Activated CD4-positive, alpha-beta T cell treated with anti-CD3 and anti-CD28 coated beads, Interleukin-2, amount 10 ng/mL, durations not matched to agents 7 days and 5 days (primary cell): ENCODE measurements at regions not wholly inside any gene's neighbourhood (a gene's known extent, or its start where the extent isn't known, plus 50 kb on each side); places are given as distances from the start of the nearest gene placed in this dataset.

Experiments used
- CTCF ChIA-PET: fragments of 350-600 bp; sonication (Branson Sonifier 250); formaldehyde crosslinking; loops from one replicate; lab custom pipeline; 2021; ENCODE audit warnings: antibody characterized with exemption; lab: Charles Lee
- POLR2A ChIA-PET: fragments of 350-600 bp; sonication (Branson Sonifier 250); formaldehyde crosslinking; loops from one replicate; lab custom pipeline; 2021; ENCODE audit warnings: antibody characterized with exemption; lab: Charles Lee
- DNase-seq: peaks from one replicate; pipeline ENCODE4 v3.0.0-alpha.2; 2020
- H3K27ac Mint-ChIP-seq: one replicate; pipeline ENCODE4 v1.8.0; 2021; ENCODE audit warnings: mild to moderate bottlenecking, moderate library complexity, mixed read lengths
- H3K27me3 Mint-ChIP-seq: one replicate; pipeline ENCODE4 v1.8.0; 2021; ENCODE audit warnings: mixed read lengths
- H3K36me3 Mint-ChIP-seq: one replicate; pipeline ENCODE4 v1.8.0; 2021; ENCODE audit warnings: low read depth, mixed read lengths
- H3K4me1 Mint-ChIP-seq: one replicate; pipeline ENCODE4 v1.8.0; 2021; ENCODE audit warnings: mixed read lengths
- H3K4me3 Mint-ChIP-seq: one replicate; pipeline ENCODE4 v1.8.0; 2021; ENCODE audit warnings: mild to moderate bottlenecking, moderate library complexity, mixed read lengths
- H3K9me3 Mint-ChIP-seq: one replicate; pipeline ENCODE4 v1.8.0; 2021; ENCODE audit warnings: mixed read lengths

DNA sequence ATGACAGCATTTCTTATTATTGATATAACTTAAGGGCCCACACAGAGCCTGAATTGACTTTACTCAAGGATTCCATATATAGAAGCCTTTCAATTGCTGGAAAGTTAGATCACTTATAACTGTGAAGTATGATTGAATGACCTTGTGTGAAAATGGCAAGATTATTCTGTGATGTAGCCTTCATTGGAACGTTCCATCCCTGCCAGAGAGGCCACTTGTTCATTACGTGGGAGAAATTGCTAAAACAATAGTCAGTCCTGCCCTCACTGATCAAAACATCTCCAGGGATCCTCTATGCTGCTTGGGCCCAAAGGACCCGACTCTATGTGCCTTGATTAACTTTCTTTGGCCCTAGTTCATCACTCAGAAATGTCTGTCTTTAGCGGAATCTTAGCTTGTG lies 159.5 kb upstream of the BLID start:
- Mint-ChIP-seq H3K4me3 (no peak overlapping the region), H3K4me1 (no peaks in the 10 kb centered on the region), H3K27me3 (no peaks in the 10 kb centered on the region), H3K36me3 (no peaks in the 10 kb centered on the region), H3K9me3 (no peaks in the 10 kb centered on the region), H3K27ac (no peak overlapping the region)
- CTCF ChIA-PET = interaction anchor here (1.2 kb wide), 1 partner anchor 18 kb away, joined by 3 read pairs; no protein-coding TSS in a partner anchor
- POLR2A ChIA-PET = no interaction called here
- DNase-seq = no peak

DNA sequence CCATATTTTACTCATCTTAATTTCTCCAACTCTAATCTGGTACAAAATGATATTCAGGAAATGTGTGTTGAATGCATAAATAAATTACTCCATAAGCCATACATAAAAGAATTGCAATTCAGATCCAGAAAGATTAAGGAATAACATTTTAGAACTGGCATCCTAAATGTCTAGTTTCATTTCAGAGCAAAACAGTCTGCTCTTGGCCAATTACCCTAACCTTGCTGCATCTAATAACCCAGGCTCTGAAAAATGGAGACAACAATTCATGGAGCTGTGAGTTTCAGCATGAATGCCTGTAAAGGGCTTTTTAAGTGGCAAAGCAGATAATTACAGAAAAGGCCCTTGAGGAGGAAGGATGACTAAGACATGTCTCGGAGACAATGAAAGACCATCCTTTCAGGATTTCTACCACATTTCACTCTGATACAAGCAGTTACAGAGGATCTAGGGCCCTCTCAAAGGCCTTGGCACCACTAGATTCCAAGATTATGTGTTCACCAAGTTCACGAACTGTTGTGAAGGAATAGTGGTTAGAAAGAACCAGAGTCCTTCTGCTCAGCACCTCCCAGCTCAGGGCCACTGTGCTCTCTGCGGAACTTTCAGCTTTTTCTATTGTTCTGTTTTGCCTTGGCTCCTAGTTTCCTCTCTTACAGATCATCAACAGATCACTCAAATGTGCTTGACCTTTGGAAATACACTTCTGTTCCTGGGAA lies 157.6 kb upstream of the BLID start:
- H3K4me1 Mint-ChIP-seq = no peaks in the 10 kb centered on the region
- H3K27me3 Mint-ChIP-seq = no peaks in the 10 kb centered on the region
- DNase-seq = no peak
- H3K4me3 Mint-ChIP-seq = no peak overlapping the region
- ChIA-PET POLR2A (no interaction called here), CTCF (no interaction called here)
- no peaks in the 10 kb centered on the region for H3K9me3 Mint-ChIP-seq
- H3K27ac Mint-ChIP-seq = no peak overlapping the region
- H3K36me3 Mint-ChIP-seq = no peaks in the 10 kb centered on the region

DNA sequence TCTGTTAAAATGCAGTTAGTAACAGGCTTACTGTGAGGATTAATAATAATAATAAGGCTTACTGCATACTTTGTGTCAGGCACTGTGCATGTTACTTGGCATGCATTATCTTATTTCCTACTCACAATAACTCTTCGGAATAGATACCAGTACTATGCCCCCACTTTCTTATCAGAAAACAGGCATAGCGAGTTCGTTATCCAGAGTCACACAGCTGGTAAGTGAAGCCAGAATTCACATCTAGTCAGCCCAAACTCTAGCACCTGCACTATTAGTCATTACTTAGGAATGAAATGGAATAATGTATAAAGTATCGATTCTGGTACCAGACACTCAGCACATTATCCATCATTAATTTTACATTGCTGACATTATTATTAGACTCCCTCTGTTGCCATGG lies 155.7 kb upstream of the BLID start:
- Mint-ChIP-seq H3K4me1 (no peaks in the 10 kb centered on the region), H3K9me3 (no peaks in the 10 kb centered on the region), H3K4me3 (no peak overlapping the region), H3K27ac (no peak overlapping the region), H3K27me3 (no peaks in the 10 kb centered on the region), H3K36me3 (no peaks in the 10 kb centered on the region)
- ChIA-PET CTCF (no interaction called here), POLR2A (no interaction called here)
- DNase-seq = no peak

DNA sequence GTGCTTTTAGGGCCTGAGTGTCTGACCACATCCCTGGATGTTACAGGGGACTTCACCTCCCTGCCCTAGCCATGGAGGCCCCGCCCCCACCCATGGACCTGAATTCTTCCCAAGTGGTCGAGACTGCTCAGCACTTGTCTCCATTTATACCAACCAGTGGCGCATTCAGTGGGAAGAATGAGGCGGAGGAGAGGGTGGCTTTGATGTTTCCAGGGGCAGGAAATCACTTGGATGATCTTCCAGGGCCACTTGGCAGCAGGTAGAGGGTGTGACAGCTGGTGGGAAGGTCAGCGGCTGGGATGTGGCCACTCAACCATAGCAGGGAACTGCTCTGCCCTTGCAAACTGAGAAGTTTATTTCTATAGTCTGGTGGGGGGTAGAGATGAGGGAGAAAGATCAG lies 155.1 kb upstream of the BLID start:
- Mint-ChIP-seq H3K4me1 (no peaks in the 10 kb centered on the region), H3K9me3 (no peaks in the 10 kb centered on the region), H3K36me3 (no peaks in the 10 kb centered on the region), H3K4me3 (no peak overlapping the region), H3K27ac (no peak overlapping the region), H3K27me3 (no peaks in the 10 kb centered on the region)
- no peak for DNase-seq
- POLR2A ChIA-PET = no interaction called here
- CTCF ChIA-PET = no interaction called here

DNA sequence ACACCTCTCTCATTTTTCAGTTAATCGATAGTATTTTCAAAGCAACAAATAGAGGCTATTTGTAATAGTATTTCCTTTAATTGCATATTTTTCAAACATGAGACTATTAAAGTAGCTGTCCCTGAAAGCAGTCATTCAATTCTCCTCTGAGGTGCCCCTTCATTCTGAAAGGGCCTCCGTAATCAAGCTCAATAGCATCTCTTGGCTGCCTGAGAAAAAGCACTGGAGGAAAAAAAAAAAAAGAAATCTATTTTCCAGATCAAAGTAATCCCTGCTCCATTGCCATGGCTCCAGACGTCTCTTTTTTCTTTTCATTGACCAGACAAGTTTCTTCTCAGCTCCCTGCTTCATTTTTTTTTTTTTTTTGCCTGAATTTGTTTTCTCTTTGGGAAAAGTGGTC lies 154.5 kb upstream of the BLID start:
- no peaks in the 10 kb centered on the region for H3K27me3 Mint-ChIP-seq
- POLR2A ChIA-PET = no interaction called here
- CTCF ChIA-PET = no interaction called here
- H3K36me3 Mint-ChIP-seq = no peaks in the 10 kb centered on the region
- DNase-seq = no peak
- no peak overlapping the region for H3K4me3 Mint-ChIP-seq
- H3K9me3 Mint-ChIP-seq = no peaks in the 10 kb centered on the region
- no peaks in the 10 kb centered on the region for H3K4me1 Mint-ChIP-seq
- no peak overlapping the region for H3K27ac Mint-ChIP-seq

DNA sequence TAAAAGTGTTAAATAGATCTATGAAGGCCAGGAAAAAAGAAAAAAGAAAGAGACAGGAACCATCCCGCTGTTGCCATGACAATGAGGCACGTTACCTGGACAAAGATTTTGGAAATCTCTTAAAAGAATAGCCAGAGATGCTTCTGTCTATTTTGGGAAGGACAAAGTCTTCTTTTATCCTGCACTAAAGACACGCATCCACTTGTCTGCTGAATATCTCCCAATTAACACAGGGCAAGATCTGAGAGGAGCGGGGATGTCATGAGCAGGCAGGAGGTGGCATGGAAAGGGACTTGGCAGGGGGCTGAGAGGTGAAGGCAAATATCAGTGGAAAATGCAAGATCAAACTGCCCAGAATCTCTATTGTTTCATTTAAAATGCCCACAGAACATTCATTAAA lies 153.8 kb upstream of the BLID start:
- Mint-ChIP-seq H3K4me3 (no peak overlapping the region), H3K4me1 (no peaks in the 10 kb centered on the region), H3K27me3 (no peaks in the 10 kb centered on the region), H3K9me3 (no peaks in the 10 kb centered on the region), H3K36me3 (no peaks in the 10 kb centered on the region), H3K27ac (no peak overlapping the region)
- no peak for DNase-seq
- CTCF ChIA-PET = no interaction called here
- POLR2A ChIA-PET = no interaction called here

DNA sequence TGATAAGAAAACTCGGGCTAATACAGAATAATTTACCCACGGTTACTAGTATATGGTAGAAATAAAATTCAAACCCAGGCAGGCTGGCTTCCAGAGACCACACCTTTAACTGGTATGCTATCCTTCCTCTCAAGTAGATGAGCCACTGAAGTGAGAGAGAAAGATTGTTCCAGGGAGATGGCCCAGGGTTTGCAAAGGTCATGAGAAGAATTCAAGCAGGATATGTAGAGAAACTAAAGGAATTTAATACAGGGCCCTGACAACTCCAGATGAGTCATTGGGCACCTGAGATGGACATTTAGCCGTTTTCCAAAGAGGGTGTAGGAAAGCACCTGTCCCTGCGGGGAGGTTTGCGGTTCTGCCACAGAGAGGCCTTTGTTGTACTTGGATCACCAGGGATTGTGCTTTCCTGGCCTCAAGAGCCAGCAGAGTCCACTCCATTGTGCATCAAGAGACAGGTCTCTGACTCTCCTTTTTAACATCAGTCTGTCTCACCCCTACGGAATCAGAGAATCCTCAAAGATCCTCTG lies 152.7 kb upstream of the BLID start:
- Mint-ChIP-seq H3K27ac (no peak overlapping the region), H3K36me3 (no peaks in the 10 kb centered on the region), H3K4me3 (no peak overlapping the region), H3K4me1 (no peaks in the 10 kb centered on the region), H3K9me3 (no peaks in the 10 kb centered on the region), H3K27me3 (no peaks in the 10 kb centered on the region)
- no peak for DNase-seq
- ChIA-PET CTCF (no interaction called here), POLR2A (no interaction called here)

DNA sequence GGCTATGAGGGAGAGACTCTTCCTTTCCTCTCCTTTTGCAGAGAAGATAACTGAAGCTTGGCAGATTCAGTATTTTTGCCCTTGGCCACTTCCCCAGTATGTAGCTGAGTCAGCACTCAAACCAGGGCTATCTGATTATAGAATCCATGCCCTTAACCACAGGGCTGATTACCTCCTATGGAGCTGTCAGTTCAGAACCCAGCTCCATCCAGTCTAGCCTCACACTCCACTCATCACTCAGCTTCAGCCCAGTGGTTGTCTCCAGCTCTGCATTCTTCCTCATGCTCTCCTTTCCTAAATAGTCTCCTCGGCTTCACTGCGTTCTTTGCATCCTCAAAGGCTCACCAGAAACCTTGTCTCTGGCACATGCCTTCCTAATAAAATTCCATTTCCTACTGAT lies 151.6 kb upstream of the BLID start:
- Mint-ChIP-seq H3K4me1 (no peaks in the 10 kb centered on the region), H3K9me3 (no peaks in the 10 kb centered on the region), H3K36me3 (no peaks in the 10 kb centered on the region), H3K27me3 (no peaks in the 10 kb centered on the region), H3K4me3 (no peak overlapping the region), H3K27ac (no peak overlapping the region)
- DNase-seq = no peak
- ChIA-PET POLR2A (no interaction called here), CTCF (no interaction called here)

DNA sequence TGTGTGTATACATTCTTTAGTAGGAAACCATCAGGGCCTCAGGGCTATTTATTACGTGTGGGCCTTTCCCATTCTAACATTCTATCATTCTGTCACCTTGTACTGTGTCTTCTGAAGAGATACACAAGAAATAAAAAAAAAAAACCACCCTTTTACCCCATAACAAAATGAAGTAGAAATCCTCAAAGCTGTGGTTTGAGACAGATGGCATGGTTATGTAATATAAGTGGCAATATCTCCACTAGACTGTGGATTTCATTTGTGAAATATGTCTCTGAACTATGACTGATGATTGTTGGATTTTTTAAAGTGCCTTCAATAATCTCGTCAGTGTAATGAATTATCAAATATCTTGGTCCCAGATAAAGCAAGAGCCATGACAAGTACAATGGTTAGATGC lies 150.0 kb upstream of the BLID start:
- POLR2A ChIA-PET = no interaction called here
- no peak for DNase-seq
- no peak overlapping the region for H3K27ac Mint-ChIP-seq
- H3K36me3 Mint-ChIP-seq = no peaks in the 10 kb centered on the region
- no peaks in the 10 kb centered on the region for H3K9me3 Mint-ChIP-seq
- no peaks in the 10 kb centered on the region for H3K4me1 Mint-ChIP-seq
- H3K4me3 Mint-ChIP-seq = no peak overlapping the region
- CTCF ChIA-PET = no interaction called here
- H3K27me3 Mint-ChIP-seq = no peaks in the 10 kb centered on the region

DNA sequence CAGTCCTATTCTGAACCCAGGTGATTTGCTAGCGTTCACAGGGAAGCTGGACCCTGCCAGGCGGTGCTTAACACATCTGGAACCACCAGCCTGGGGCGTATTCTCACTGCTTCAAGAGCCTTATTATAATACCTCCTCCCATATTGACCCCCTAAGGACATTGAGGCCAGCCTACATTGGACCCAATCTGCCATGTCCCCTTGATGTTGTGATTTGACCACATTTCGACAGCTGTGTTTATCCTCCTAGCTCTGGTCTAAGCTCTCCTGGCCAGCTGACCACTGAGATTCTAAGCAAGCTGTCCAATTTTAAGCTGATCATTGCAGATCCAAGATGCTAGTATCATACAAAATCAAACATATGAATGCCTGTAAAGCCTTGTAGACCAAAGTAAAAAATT lies 148.1 kb upstream of the BLID start:
- CTCF ChIA-PET = no interaction called here
- H3K4me3 Mint-ChIP-seq = no peak overlapping the region
- no peaks in the 10 kb centered on the region for H3K36me3 Mint-ChIP-seq
- no peaks in the 10 kb centered on the region for H3K4me1 Mint-ChIP-seq
- POLR2A ChIA-PET = no interaction called here
- no peaks in the 10 kb centered on the region for H3K9me3 Mint-ChIP-seq
- DNase-seq = no peak
- H3K27ac Mint-ChIP-seq = no peak overlapping the region
- H3K27me3 Mint-ChIP-seq = no peaks in the 10 kb centered on the region

DNA sequence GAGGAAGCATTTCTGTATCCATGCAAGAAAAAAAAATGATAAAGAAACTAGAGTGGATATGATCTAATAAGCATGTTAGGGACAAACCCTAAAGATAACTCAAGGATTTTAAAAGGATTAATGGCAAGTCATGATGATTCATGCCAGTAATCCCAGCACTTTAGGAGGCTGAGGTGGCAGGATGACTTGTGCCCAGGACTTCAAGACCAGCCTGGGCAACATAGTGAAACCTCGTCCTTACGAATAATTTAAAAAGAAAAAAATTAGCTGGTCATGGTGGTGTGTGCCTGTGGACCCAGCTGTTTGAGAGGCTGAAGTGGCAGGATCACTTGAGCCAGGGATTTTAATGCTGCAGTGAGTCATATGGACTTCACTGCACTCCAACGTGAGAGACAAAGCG lies 145.5 kb upstream of the BLID start:
- Mint-ChIP-seq H3K27ac (no peak overlapping the region), H3K27me3 (no peaks in the 10 kb centered on the region), H3K4me3 (no peak overlapping the region), H3K4me1 (no peaks in the 10 kb centered on the region), H3K36me3 (no peaks in the 10 kb centered on the region), H3K9me3 (no peaks in the 10 kb centered on the region)
- DNase-seq = no peak
- POLR2A ChIA-PET = no interaction called here
- CTCF ChIA-PET = interaction anchor here (0.6 kb wide), 1 partner anchor 83 kb away, joined by 3 read pairs; no protein-coding TSS in a partner anchor

DNA sequence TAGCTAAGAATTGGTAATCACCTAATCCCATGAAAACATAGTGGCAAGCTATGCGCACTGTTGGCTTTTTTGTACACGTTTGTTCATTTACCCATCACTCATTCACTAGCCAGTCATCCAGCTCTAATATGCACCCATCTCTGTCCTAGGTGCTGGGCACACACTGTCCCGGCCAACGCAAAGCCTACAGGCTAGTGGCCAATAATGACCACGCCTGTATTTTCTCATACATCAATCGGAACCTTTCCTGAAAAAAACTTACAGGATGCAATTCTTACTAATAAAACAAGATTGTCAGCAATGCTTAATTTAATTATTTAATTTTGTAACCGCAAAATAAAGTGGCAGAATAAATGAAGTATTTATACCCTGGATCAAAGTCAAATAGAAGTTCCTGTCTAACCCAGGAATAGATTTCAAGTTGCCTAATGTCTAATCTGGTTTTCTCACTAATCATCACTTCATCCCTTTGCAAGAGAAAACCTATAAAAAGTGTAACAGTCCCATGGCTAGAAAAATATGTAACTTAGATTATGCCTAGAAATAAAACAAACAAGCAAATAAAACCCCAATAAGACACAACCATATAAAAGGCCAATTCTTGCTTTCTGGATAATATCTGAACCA lies 143.3 kb upstream of the BLID start:
- Mint-ChIP-seq H3K27ac (no peak overlapping the region), H3K36me3 (no peaks in the 10 kb centered on the region), H3K4me3 (no peak overlapping the region), H3K4me1 (no peaks in the 10 kb centered on the region), H3K9me3 (no peaks in the 10 kb centered on the region), H3K27me3 (no peaks in the 10 kb centered on the region)
- no peak for DNase-seq
- ChIA-PET CTCF (no interaction called here), POLR2A (no interaction called here)

DNA sequence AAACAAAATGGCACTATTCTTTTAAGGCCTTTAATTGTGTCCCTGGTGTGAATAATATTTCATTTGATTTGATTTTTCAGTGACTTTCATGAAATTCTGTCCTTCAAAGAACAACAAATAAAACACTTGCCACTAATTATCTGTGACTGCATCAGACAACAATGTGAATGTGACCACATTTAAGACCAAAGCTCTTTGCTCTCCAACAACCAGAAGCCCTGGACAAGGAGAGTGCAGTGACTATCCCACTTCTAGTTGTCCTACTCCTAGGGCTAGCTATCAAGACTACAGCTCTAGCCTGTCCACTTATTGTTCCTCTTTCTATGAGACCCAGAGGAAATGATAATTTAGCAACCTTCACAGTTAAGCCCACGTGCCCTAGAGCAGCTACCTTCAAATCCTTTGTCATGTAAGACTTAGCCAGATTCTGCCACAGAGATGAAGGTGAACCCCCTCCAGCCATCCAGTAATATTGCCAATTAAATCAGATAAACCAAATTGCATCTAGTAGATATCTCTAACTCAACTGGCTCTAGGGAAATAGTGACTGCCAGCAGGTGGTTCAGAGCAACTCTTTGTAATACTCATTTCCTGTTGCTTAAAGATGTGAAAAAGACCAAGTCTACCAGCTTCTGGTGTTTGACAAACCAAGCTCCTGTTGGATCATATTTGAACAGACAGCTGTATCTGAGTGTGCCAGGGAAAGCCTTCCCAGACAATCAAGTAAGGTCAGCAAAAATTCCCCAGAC lies 142.6 kb upstream of the BLID start:
- ChIA-PET POLR2A (no interaction called here), CTCF (no interaction called here)
- no peaks in the 10 kb centered on the region for H3K4me1 Mint-ChIP-seq
- H3K4me3 Mint-ChIP-seq = no peak overlapping the region
- no peaks in the 10 kb centered on the region for H3K27me3 Mint-ChIP-seq
- no peaks in the 10 kb centered on the region for H3K9me3 Mint-ChIP-seq
- H3K27ac Mint-ChIP-seq = no peak overlapping the region
- DNase-seq = no peak
- no peaks in the 10 kb centered on the region for H3K36me3 Mint-ChIP-seq
